ENCODE measurements at regions not wholly inside any gene's neighbourhood (a gene's known extent, or its start where the extent isn't known, plus 50 kb on each side); places are given as distances from the start of the nearest gene placed in this dataset.

GRCh38 chr2:104597942-104598341 is 256.0 kb upstream of the POU3F3 start:
- H3K27me3 ChIP-seq (ENCODE audit: control insufficient read depth in 1 of 2, insufficient read depth in 2 of 2, low read length in 2 of 2) = no peaks in the 10 kb centered on the region
- no peak for DNase-seq (ENCODE audit: low spot score)
- H3K4me2 ChIP-seq (ENCODE audit: low read depth, low read length) = no peak overlapping the region
- H4K20me1 ChIP-seq (ENCODE audit: insufficient read depth, low read length) = no peaks in the 10 kb centered on the region
- 33% methylated on average over 2 of the region's 2 CpGs for whole genome bisulfite sequencing (ENCODE audit: low lambda C conversion rate)
- ChIA-PET CTCF (ENCODE audit: low intra/inter-chr PET ratio, low total read pairs) (no interaction called here), POLR2A (no interaction called here)
- ATAC-seq = no peak
- H2AFZ ChIP-seq (ENCODE audit: low read length) = no peak overlapping the region
- TF ChIP-seq ZNF589 (CRISPR knock-in tag; conservative IDR thresholded peaks at IDR 0.05) (no peak), MED13 (CRISPR knock-in tag; IDR thresholded peaks at IDR 0.05) (no peak), IKZF1 (IDR thresholded peaks at IDR 0.05) (no peak), GTF2F1 (IDR thresholded peaks at IDR 0.05; ENCODE audit: low read length) (no peak), ATF6 (CRISPR knock-in tag; conservative IDR thresholded peaks at IDR 0.05) (no peak), TGIF2 (CRISPR knock-in tag; IDR thresholded peaks at IDR 0.05) (no peak)
- no TSS peak for BruUV-seq (replicated peaks)
- no peak overlapping the region for H3K9ac ChIP-seq (ENCODE audit: insufficient read depth, low read depth, low read length)
- no peak overlapping the region for H3K27ac ChIP-seq (ENCODE audit: extremely low read length, insufficient read depth, low read length)
- intact Hi-C loops (cut with micrococcal nuclease; ENCODE audit: unreplicated experiment) = no loop called here
- no peaks in the 10 kb centered on the region for H3K4me1 ChIP-seq (ENCODE audit: insufficient read depth, low read length)
- H3K79me2 ChIP-seq (ENCODE audit: insufficient read depth, low read length) = no peaks in the 10 kb centered on the region
- 0 out of 2 replicates have a peak, but pooled peaks cover 16% of the 10 kb centered on the region for H3K9me3 ChIP-seq (ENCODE audit: low read length)
- in situ Hi-C loops (cut with HindIII; ENCODE audit: extremely low pct_ligation_motif_present, low pct_unique_long_range_greater_than_20kb) = no loop called here
- no peak overlapping the region for H3K4me3 ChIP-seq (replicated peaks in 1 of 3; ENCODE audit: insufficient read depth in 1 of 3, low read depth in 2 of 3, low read length in 3 of 3)
- no peaks in the 10 kb centered on the region for H3K36me3 ChIP-seq (replicated peaks in 1 of 2; ENCODE audit: control insufficient read depth in 1 of 2, insufficient read depth in 2 of 2, low read length in 2 of 2)
- FAIRE-seq = no peak

DNA sequence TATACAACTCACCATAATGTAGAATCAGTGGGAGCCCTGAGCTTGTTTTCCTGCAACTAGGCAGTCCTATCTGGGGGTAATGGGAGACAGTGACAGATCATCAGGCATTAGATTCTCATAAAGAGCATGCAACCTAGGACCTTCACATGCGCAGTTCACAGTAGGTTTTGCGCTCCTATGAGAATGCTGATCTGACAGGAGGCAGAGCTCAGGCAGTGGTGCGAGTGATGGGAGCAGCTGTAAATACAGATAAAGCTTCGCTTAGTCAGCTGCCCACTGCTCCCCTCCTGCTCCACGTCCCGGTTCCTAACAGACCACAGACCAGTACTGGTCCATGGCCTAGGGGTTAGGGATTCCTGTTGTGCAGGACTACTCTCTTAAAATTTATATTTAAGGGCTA is 255.3 kb upstream of the POU3F3 start:
- CTCF ChIA-PET (ENCODE audit: low intra/inter-chr PET ratio, low total read pairs) = no interaction called here
- Histone ChIP-seq H3K9me3 (ENCODE audit: low read length) (0 out of 2 replicates have a peak, but pooled peaks cover 16% of the 10 kb centered on the region), H3K4me1 (ENCODE audit: insufficient read depth, low read length) (no peaks in the 10 kb centered on the region), H3K4me3 (replicated peaks in 1 of 3; ENCODE audit: insufficient read depth in 1 of 3, low read depth in 2 of 3, low read length in 3 of 3) (no peak overlapping the region), H3K79me2 (ENCODE audit: insufficient read depth, low read length) (no peaks in the 10 kb centered on the region), H3K4me2 (ENCODE audit: low read depth, low read length) (no peak overlapping the region), H4K20me1 (ENCODE audit: insufficient read depth, low read length) (no peaks in the 10 kb centered on the region), H2AFZ (ENCODE audit: low read length) (no peak overlapping the region), H3K27ac (ENCODE audit: extremely low read length, insufficient read depth, low read length) (no peak overlapping the region), H3K36me3 (replicated peaks in 1 of 2; ENCODE audit: control insufficient read depth in 1 of 2, insufficient read depth in 2 of 2, low read length in 2 of 2) (no peaks in the 10 kb centered on the region), H3K9ac (ENCODE audit: insufficient read depth, low read depth, low read length) (no peak overlapping the region), H3K27me3 (ENCODE audit: control insufficient read depth in 1 of 2, insufficient read depth in 2 of 2, low read length in 2 of 2) (no peaks in the 10 kb centered on the region)
- ATAC-seq = no peak
- intact Hi-C loops (cut with micrococcal nuclease; ENCODE audit: unreplicated experiment) (no loop called here), in situ Hi-C loops (cut with HindIII; ENCODE audit: extremely low pct_ligation_motif_present, low pct_unique_long_range_greater_than_20kb) (no loop called here)
- WGBS (ENCODE audit: low lambda C conversion rate) = 8% methylated on average over 6 of the region's 6 CpGs
- TF ChIP-seq ZNF251 (CRISPR knock-in tag; IDR thresholded peaks at IDR 0.05) = no peak
- DNase-seq (ENCODE audit: low spot score) = no peak
- POLR2A ChIA-PET = no interaction called here
- no peak for FAIRE-seq
- no TSS peak for BruUV-seq (replicated peaks)

All from HepG2 (cell line).